Thoracic aorta (tissue), 2 donors: ENCODE measurements at regions not wholly inside any gene's neighbourhood (a gene's known extent, or its start where the extent isn't known, plus 50 kb on each side); places are given as distances from the start of the nearest gene placed in this dataset.

Source experiments
- ATAC-seq: fragments of 150-250 bp; one replicate; pipeline ENCODE4 v1.8.0; 2017; ENCODE audit warnings: low read depth; ENCODE audit not compliant: insufficient number of reproducible peaks, low FRiP score
- DNase-seq: peaks from one replicate; pipeline ENCODE4 v3.0.0-alpha.2; 2020; ENCODE audit warnings: low spot score
- H3K27ac ChIP-seq, 2 donors: fragments of 200-600 bp; sonication (generic); 1 replicate in 1 of 2; 2 replicates in 1 of 2; pipeline ENCODE4 v1.5.1; 2016; ENCODE audit warnings: mild to moderate bottlenecking in 2 of 2, moderate library complexity in 2 of 2
- H3K27me3 ChIP-seq: fragments of 200-600 bp; sonication (generic); replicated peaks from 2 replicates; pipeline ENCODE4 v1.6.0; 2016; ENCODE audit warnings: mild to moderate bottlenecking; ENCODE audit not compliant: insufficient read depth
- H3K36me3 ChIP-seq: fragments of 200-600 bp; sonication (generic); one replicate; pipeline ENCODE4 v1.5.1; 2016
- H3K4me1 ChIP-seq, 2 donors: fragments of 200-600 bp; sonication (generic); 1 replicate in 1 of 2; 2 replicates in 1 of 2; pipeline versions ENCODE4 v1.5.1 to v1.6.0; 2016; ENCODE audit warnings: low read depth in 2 of 2, mild to moderate bottlenecking in 1 of 2; ENCODE audit not compliant: control insufficient read depth in 1 of 2
- H3K4me3 ChIP-seq: fragments of 200-600 bp; sonication (generic); 2 replicates; pipeline ENCODE4 v1.5.1; 2016; ENCODE audit warnings: mild to moderate bottlenecking
- H3K9me3 ChIP-seq: fragments of 200-600 bp; sonication (generic); 2 replicates; pipeline ENCODE4 v1.5.1; 2016
- CTCF ChIP-seq: fragments of 200-600 bp; sonication (generic); IDR thresholded peaks from one replicate; pipeline ENCODE4 v1.5.1; 2019; ENCODE audit warnings: antibody characterized with exemption

GRCh38 chr7:15848901-15849300, 162.4 kb upstream of the MEOX2 start:
- no peak for TF ChIP-seq CTCF
- H3K27ac ChIP-seq = no peak overlapping the region
- DNase-seq (no peak), ATAC-seq (no peak)
- H3K9me3 ChIP-seq = no peaks in the 10 kb centered on the region
- H3K4me3 ChIP-seq = no peak overlapping the region
- no peaks in the 10 kb centered on the region for H3K36me3 ChIP-seq
- H3K27me3 ChIP-seq = no peaks in the 10 kb centered on the region
- H3K4me1 ChIP-seq = peaks cover 1 to 13% of the 10 kb centered on the region in 2 donors

GRCh38 chr7:15848362-15848761, 161.9 kb upstream of the MEOX2 start:
- DNase-seq (no peak), ATAC-seq (no peak)
- Histone ChIP-seq H3K4me1 (peaks cover 0 to 7% of the 10 kb centered on the region in 2 donors), H3K36me3 (no peaks in the 10 kb centered on the region), H3K27me3 (no peaks in the 10 kb centered on the region), H3K27ac (no peak overlapping the region), H3K4me3 (no peak overlapping the region), H3K9me3 (no peaks in the 10 kb centered on the region)
- TF ChIP-seq CTCF = no peak

- no peak for TF ChIP-seq CTCF
- Histone ChIP-seq H3K9me3 (no peaks in the 10 kb centered on the region), H3K27ac (no peak overlapping the region), H3K4me3 (no peak overlapping the region), H3K27me3 (no peaks in the 10 kb centered on the region), H3K36me3 (no peaks in the 10 kb centered on the region), H3K4me1 (no peaks in the 10 kb centered on the region)
- no peak for ATAC-seq
- DNase-seq = no peak
Measured at GRCh38 chr7:15845868-15846267, 159.4 kb upstream of the MEOX2 start.

- TF ChIP-seq CTCF = no peak
- H3K36me3 ChIP-seq = no peaks in the 10 kb centered on the region
- H3K27me3 ChIP-seq = no peaks in the 10 kb centered on the region
- ATAC-seq (no peak), DNase-seq (no peak)
- H3K9me3 ChIP-seq = no peaks in the 10 kb centered on the region
- no peak overlapping the region for H3K27ac ChIP-seq
- H3K4me3 ChIP-seq = no peak overlapping the region
- H3K4me1 ChIP-seq = no peaks in the 10 kb centered on the region
Measured at GRCh38 chr7:15845461-15845860, 159.0 kb upstream of the MEOX2 start.

- Histone ChIP-seq H3K27ac (peak overlapping the region; percentile 45 to 62), H3K4me1 (peaks cover 7 to 18% of the 10 kb centered on the region in 2 donors), H3K36me3 (no peaks in the 10 kb centered on the region), H3K4me3 (peak overlapping the region; percentile 72), H3K27me3 (no peaks in the 10 kb centered on the region), H3K9me3 (no peaks in the 10 kb centered on the region)
- ATAC-seq (no peak), DNase-seq (no peak)
- TF ChIP-seq CTCF = no peak
Measured at GRCh38 chr7:15839416-15840100, 153.1 kb upstream of the MEOX2 start.
